PC-3 (cell line): ENCODE measurements at regions not wholly inside any gene's neighbourhood (a gene's known extent, or its start where the extent isn't known, plus 50 kb on each side); places are given as distances from the start of the nearest gene placed in this dataset.

Source experiments
- ATAC-seq: fragments of 200-7000 bp; cut with Tn5 transposase; 2 replicates; pipeline ENCODE4 v1.9.1; 2020; ENCODE audit warnings: mild to moderate bottlenecking, moderate library complexity
- BruUV-seq: library from RNA; stranded (reverse); fragments of 400-500 nt; replicated peaks from 2 replicates; lab custom pipeline; 2021; lab: Mats Ljungman, UMichigan
- CTCF ChIA-PET: fragments of 300-600 bp; sonication (Branson Sonifier 250); formaldehyde crosslinking; loops from one replicate; lab custom pipeline; 2022; ENCODE audit warnings: antibody characterized with exemption; lab: Charles Lee
- POLR2A ChIA-PET: fragments of 300-600 bp; sonication (Branson Sonifier 250); formaldehyde crosslinking; loops from one replicate; lab custom pipeline; 2022; ENCODE audit warnings: antibody characterized with exemption; ENCODE audit not compliant: unreplicated experiment; lab: Charles Lee
- DNase-seq: peaks from one replicate; pipeline ENCODE4 v3.0.0-alpha.2; 2015
- H2AFZ ChIP-seq: fragments of 300-600 bp; sonication (generic); 2 replicates; pipeline ENCODE4 v1.6.0; 2016; ENCODE audit warnings: antibody characterized with exemption, low read length
- H3F3A ChIP-seq: fragments of 300-600 bp; sonication (generic); one replicate; pipeline ENCODE4 v1.6.0; 2017; ENCODE audit warnings: antibody characterized with exemption, low read length, control low read depth, mild to moderate bottlenecking; ENCODE audit not compliant: unreplicated experiment
- H3K27ac ChIP-seq: fragments of 300-600 bp; sonication (generic); 2 replicates; pipeline ENCODE4 v1.5.1; 2016; ENCODE audit warnings: mild to moderate bottlenecking, low read length
- H3K27me3 ChIP-seq: fragments of 300-600 bp; sonication (generic); 2 replicates; pipeline ENCODE4 v1.6.1; 2016; ENCODE audit warnings: low read length, mixed read lengths
- H3K36me3 ChIP-seq: fragments of 300-600 bp; sonication (generic); 2 replicates; pipeline ENCODE4 v1.6.1; 2016; ENCODE audit warnings: low read depth, mixed run types, low read length, mixed read lengths
- H3K4me1 ChIP-seq: fragments of 300-600 bp; sonication (generic); 2 replicates; pipeline ENCODE4 v1.5.1; 2016; ENCODE audit warnings: low read length; ENCODE audit not compliant: insufficient read depth
- H3K4me2 ChIP-seq: fragments of 300-600 bp; sonication (generic); 2 replicates; pipeline ENCODE4 v1.6.0; 2016; ENCODE audit warnings: low read length
- H3K4me3 ChIP-seq: fragments of 300-600 bp; sonication (generic); 2 replicates; pipeline ENCODE4 v1.5.1; 2016; ENCODE audit warnings: mild to moderate bottlenecking, low read length, mixed read lengths
- H3K79me2 ChIP-seq: fragments of 300-600 bp; sonication (generic); 2 replicates; pipeline ENCODE4 v1.6.1; 2017; ENCODE audit warnings: low read length, mixed read lengths
- H3K9ac ChIP-seq: fragments of 300-600 bp; sonication (generic); 2 replicates; pipeline ENCODE4 v1.6.0; 2016; ENCODE audit warnings: mild to moderate bottlenecking, low read length
- H3K9me2 ChIP-seq: fragments of 300-600 bp; sonication (generic); replicated peaks from 2 replicates; pipeline ENCODE4 v1.6.1; 2016; ENCODE audit warnings: mixed run types, low read length, mixed read lengths
- H3K9me3 ChIP-seq: fragments of 300-600 bp; sonication (generic); 2 replicates; pipeline ENCODE4 v1.6.1; 2016; ENCODE audit warnings: low read length, mixed read lengths
- H4K20me1 ChIP-seq: fragments of 300-600 bp; sonication (generic); 2 replicates; pipeline ENCODE4 v1.6.1; 2016; ENCODE audit warnings: low read length, mixed read lengths
- EZH2 ChIP-seq: fragments of 300-600 bp; sonication (generic); IDR thresholded peaks from one replicate; pipeline ENCODE4 v1.6.1; 2017; ENCODE audit warnings: antibody characterized with exemption, mild to moderate bottlenecking, low read length; ENCODE audit not compliant: unreplicated experiment
- EZH2phosphoT487 ChIP-seq: fragments of 300-600 bp; sonication (generic); IDR thresholded peaks from 2 replicates; pipeline ENCODE4 v1.6.1; 2018; ENCODE audit warnings: mild to moderate bottlenecking, antibody characterized with exemption, low read length, borderline replicate concordance
- intact Hi-C: fragments of 100-400 bp; cut with micrococcal nuclease; formaldehyde crosslinking; loops from 2 replicates; pipeline ENCODE4 v1.9.0; 2023
- TF ChIP-seq, protein P1 (sequence below): fragments of 300-600 bp; sonication (generic); conservative IDR thresholded peaks from 2 replicates; pipeline ENCODE4 v1.5.1; 2017; ENCODE audit warnings: antibody characterized with exemption, low read depth, mild to moderate bottlenecking, low read length

- intact Hi-C loops: loop anchor here (2.0 to 10.0 kb wide), 2 partner anchors 279 to 369 kb away; no protein-coding TSS in a partner anchor
- H3K9ac ChIP-seq: no peak overlapping the region
- H3K27me3 ChIP-seq: no peaks in the 10 kb centered on the region
- no peak overlapping the region for H2AFZ ChIP-seq
- no peaks in the 10 kb centered on the region for H3K79me2 ChIP-seq
- no peak for DNase-seq
- no peak for ATAC-seq
- CTCF ChIA-PET: no interaction called here
- POLR2A ChIA-PET: no interaction called here
- H4K20me1 ChIP-seq: no peaks in the 10 kb centered on the region
- H3K36me3 ChIP-seq: no peaks in the 10 kb centered on the region
- no peak overlapping the region for H3K4me3 ChIP-seq
- H3K27ac ChIP-seq: no peak overlapping the region
- H3K9me3 ChIP-seq: no peaks in the 10 kb centered on the region
- TF ChIP-seq EZH2: no peak
- TF ChIP-seq, protein P1, sequence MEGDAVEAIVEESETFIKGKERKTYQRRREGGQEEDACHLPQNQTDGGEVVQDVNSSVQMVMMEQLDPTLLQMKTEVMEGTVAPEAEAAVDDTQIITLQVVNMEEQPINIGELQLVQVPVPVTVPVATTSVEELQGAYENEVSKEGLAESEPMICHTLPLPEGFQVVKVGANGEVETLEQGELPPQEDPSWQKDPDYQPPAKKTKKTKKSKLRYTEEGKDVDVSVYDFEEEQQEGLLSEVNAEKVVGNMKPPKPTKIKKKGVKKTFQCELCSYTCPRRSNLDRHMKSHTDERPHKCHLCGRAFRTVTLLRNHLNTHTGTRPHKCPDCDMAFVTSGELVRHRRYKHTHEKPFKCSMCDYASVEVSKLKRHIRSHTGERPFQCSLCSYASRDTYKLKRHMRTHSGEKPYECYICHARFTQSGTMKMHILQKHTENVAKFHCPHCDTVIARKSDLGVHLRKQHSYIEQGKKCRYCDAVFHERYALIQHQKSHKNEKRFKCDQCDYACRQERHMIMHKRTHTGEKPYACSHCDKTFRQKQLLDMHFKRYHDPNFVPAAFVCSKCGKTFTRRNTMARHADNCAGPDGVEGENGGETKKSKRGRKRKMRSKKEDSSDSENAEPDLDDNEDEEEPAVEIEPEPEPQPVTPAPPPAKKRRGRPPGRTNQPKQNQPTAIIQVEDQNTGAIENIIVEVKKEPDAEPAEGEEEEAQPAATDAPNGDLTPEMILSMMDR: 0 out of 2 replicates have a peak, but pooled peaks have one; percentile 16
- no peaks in the 10 kb centered on the region for H3K9me2 ChIP-seq
- no TSS peak for BruUV-seq
- H3F3A ChIP-seq: no peaks in the 10 kb centered on the region
- no peak overlapping the region for H3K4me2 ChIP-seq
- H3K4me1 ChIP-seq: no peaks in the 10 kb centered on the region
Measured at GRCh38 chr1:238233966-238234365, 343.2 kb upstream of the ZP4 start.

DNA sequence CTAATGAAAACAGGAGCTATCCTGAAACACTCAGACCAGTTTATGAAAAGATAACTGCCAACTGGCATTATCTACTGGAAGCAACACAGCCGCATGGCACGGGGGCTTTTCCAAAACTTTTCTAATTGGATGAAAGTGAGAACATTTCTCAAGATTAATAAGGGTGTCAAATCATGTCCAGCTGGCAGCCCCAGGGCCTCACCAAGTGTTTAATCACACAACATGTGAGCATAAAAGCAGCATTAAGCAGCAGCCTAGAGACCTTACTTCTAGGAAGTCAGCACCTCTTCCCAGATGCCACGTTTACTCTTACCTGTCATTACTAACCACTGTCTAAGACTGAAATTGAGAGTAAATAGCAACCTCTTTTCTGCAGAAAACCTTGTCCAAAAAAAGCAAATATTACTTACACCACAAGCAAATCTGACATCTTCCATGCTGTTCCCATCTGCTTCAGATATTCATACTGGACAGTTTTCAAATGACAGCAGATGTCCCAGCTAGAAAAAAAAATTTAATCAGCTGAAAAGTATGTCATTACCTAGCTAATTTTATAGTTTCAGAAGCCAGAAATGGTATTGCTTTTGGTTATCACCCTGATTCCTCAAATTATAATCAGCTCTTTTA, 341.5 kb upstream of the ZP4 start:
- no TSS peak for BruUV-seq
- H3K9me3 ChIP-seq: no peaks in the 10 kb centered on the region
- no peak overlapping the region for H3K27ac ChIP-seq
- ChIA-PET POLR2A (no interaction called here), CTCF (no interaction called here)
- DNase-seq (no peak), ATAC-seq (no peak)
- H3K4me1 ChIP-seq: no peaks in the 10 kb centered on the region
- H3K9me2 ChIP-seq: no peaks in the 10 kb centered on the region
- H3K4me2 ChIP-seq: no peak overlapping the region
- no peak overlapping the region for H3K9ac ChIP-seq
- H3K27me3 ChIP-seq: no peaks in the 10 kb centered on the region
- TF ChIP-seq EZH2phosphoT487 (no peak), EZH2 (no peak)
- TF ChIP-seq, protein P1: no peak
- no peak overlapping the region for H2AFZ ChIP-seq
- no peaks in the 10 kb centered on the region for H3K79me2 ChIP-seq
- H3K4me3 ChIP-seq: no peak overlapping the region
- intact Hi-C loops: loop anchor here (10.0 kb wide), 1 partner anchor 277 kb away; no protein-coding TSS in a partner anchor
- no peaks in the 10 kb centered on the region for H4K20me1 ChIP-seq
- H3K36me3 ChIP-seq: no peaks in the 10 kb centered on the region
- H3F3A ChIP-seq: no peaks in the 10 kb centered on the region

GRCh38 chr1:238226810-238227209, 336.1 kb upstream of the ZP4 start:
- Histone ChIP-seq H3K4me2 (no peak overlapping the region), H3K9ac (no peak overlapping the region), H3K9me2 (no peaks in the 10 kb centered on the region), H3K79me2 (no peaks in the 10 kb centered on the region), H3K9me3 (no peaks in the 10 kb centered on the region), H2AFZ (no peak overlapping the region), H3K36me3 (no peaks in the 10 kb centered on the region), H3K4me3 (no peak overlapping the region), H3F3A (no peaks in the 10 kb centered on the region), H3K27ac (no peak overlapping the region), H4K20me1 (no peaks in the 10 kb centered on the region), H3K27me3 (no peaks in the 10 kb centered on the region), H3K4me1 (no peaks in the 10 kb centered on the region)
- no peak for ATAC-seq
- BruUV-seq: no TSS peak
- DNase-seq: no peak
- POLR2A ChIA-PET: no interaction called here
- intact Hi-C loops: no loop called here
- TF ChIP-seq, protein P1: no peak
- TF ChIP-seq EZH2phosphoT487: no peak
- no peak for TF ChIP-seq EZH2
- CTCF ChIA-PET: no interaction called here
